ENCODE measurements at regions not wholly inside any gene's neighbourhood (a gene's known extent, or its start where the extent isn't known, plus 50 kb on each side); places are given as distances from the start of the nearest gene placed in this dataset.
A peak's percentile ranks its signal among the peaks of the same experiment; 100 is the strongest.

DNA sequence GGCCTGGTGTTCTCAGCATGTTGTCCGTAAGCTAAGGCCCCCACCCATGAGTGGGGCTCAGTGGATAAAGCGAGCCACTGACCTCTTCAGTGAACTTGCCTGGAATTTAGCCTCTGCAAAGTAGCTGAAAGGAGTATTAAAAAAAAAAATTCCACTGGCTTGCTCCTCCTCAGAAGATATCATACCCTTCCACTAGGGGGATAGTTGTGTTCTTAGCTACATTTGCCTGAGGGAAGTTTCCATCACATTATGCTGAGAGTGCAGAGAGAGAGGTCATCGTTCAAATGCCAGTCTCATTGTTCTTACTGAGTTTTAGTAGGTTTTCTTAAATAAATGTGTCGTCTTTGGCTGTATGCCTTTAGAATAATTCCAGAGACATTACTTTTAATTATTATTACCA lies 879.7 kb downstream of the JRKL start:
- TF ChIP-seq, protein P1, sequence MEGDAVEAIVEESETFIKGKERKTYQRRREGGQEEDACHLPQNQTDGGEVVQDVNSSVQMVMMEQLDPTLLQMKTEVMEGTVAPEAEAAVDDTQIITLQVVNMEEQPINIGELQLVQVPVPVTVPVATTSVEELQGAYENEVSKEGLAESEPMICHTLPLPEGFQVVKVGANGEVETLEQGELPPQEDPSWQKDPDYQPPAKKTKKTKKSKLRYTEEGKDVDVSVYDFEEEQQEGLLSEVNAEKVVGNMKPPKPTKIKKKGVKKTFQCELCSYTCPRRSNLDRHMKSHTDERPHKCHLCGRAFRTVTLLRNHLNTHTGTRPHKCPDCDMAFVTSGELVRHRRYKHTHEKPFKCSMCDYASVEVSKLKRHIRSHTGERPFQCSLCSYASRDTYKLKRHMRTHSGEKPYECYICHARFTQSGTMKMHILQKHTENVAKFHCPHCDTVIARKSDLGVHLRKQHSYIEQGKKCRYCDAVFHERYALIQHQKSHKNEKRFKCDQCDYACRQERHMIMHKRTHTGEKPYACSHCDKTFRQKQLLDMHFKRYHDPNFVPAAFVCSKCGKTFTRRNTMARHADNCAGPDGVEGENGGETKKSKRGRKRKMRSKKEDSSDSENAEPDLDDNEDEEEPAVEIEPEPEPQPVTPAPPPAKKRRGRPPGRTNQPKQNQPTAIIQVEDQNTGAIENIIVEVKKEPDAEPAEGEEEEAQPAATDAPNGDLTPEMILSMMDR (IDR thresholded peaks at IDR 0.05; ENCODE audit: low read length) = peak; percentile 29; the same call in 1 of the 2 replicates
- no peak for TF ChIP-seq EZH2 (IDR thresholded peaks at IDR 0.05; ENCODE audit: borderline replicate concordance, low read length)
